ENCODE measurements at regions not wholly inside any gene's neighbourhood (a gene's known extent, or its start where the extent isn't known, plus 50 kb on each side); places are given as distances from the start of the nearest gene placed in this dataset.

- Histone ChIP-seq H2AFZ (ENCODE audit: low read length) (no peak overlapping the region), H3K79me2 (ENCODE audit: insufficient read depth, low read length) (no peaks in the 10 kb centered on the region), H3F3A (ENCODE audit: low read depth) (no peaks in the 10 kb centered on the region), H4K20me1 (ENCODE audit: insufficient read depth, low read length, poor library complexity, severe bottlenecking) (no peaks in the 10 kb centered on the region), H3K4me1 (ENCODE audit: insufficient read depth, low read length, poor library complexity, severe bottlenecking) (peaks cover 3% of the 10 kb centered on the region), H3K36me3 (ENCODE audit: insufficient read depth, low read length) (no peaks in the 10 kb centered on the region), H3K9me3 (ENCODE audit: insufficient read depth, low read depth, low read length) (no peaks in the 10 kb centered on the region), H3K9me2 (replicated peaks; ENCODE audit: low read depth, low read length) (no peaks in the 10 kb centered on the region), H3K4me3 (ENCODE audit: low read length, poor library complexity, severe bottlenecking) (no peak overlapping the region), H3K27me3 (ENCODE audit: insufficient read depth, low read length, poor library complexity, severe bottlenecking) (peaks cover 26% of the 10 kb centered on the region), H3K9ac (ENCODE audit: low read depth, low read length, poor library complexity, severe bottlenecking) (no peak overlapping the region), H3K4me2 (ENCODE audit: low read depth, low read length, poor library complexity, severe bottlenecking) (no peak overlapping the region)
- TF ChIP-seq EZH2phosphoT487 (IDR thresholded peaks at IDR 0.05; ENCODE audit: borderline replicate concordance) (no peak), CTCF (conservative IDR thresholded peaks at IDR 0.05; ENCODE audit: low read length) (no peak)
These were observed 75.2 kb upstream of the HEY2 start for GRCh38 chr6:125674230-125674629.

DNA sequence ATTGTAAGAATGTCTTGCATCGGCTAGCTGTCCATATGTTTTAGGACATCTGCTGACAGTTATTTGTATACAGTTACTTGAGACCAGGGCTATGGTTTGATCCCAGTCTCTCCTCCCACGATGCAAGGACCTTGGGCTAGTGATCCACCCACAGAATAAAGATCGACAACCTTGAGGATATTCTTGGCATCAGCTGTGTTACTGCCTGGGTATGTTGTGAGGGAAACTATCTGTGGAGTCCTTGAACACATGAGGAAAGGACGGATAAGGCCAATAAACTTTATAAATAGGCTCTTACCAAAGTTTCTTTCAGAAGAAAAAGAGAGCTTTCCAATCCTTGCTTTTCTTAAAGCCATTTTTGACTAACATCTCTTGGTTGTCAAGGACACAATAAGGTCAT is 70.8 kb upstream of the HEY2 start:
- no peak overlapping the region for H3K4me3 ChIP-seq (ENCODE audit: low read length, poor library complexity, severe bottlenecking)
- H4K20me1 ChIP-seq (ENCODE audit: insufficient read depth, low read length, poor library complexity, severe bottlenecking), result no peaks in the 10 kb centered on the region
- H3K4me2 ChIP-seq (ENCODE audit: low read depth, low read length, poor library complexity, severe bottlenecking), result no peak overlapping the region
- no peaks in the 10 kb centered on the region for H3K9me3 ChIP-seq (ENCODE audit: insufficient read depth, low read depth, low read length)
- TF ChIP-seq EZH2phosphoT487 (IDR thresholded peaks at IDR 0.05; ENCODE audit: borderline replicate concordance) (no peak), CTCF (conservative IDR thresholded peaks at IDR 0.05; ENCODE audit: low read length) (no peak)
- H3F3A ChIP-seq (ENCODE audit: low read depth), result no peaks in the 10 kb centered on the region
- H3K4me1 ChIP-seq (ENCODE audit: insufficient read depth, low read length, poor library complexity, severe bottlenecking), result peaks cover 18% of the 10 kb centered on the region
- H3K9me2 ChIP-seq (replicated peaks; ENCODE audit: low read depth, low read length), result no peaks in the 10 kb centered on the region
- H3K36me3 ChIP-seq (ENCODE audit: insufficient read depth, low read length), result no peaks in the 10 kb centered on the region
- H3K9ac ChIP-seq (ENCODE audit: low read depth, low read length, poor library complexity, severe bottlenecking), result no peak overlapping the region
- H3K27me3 ChIP-seq (ENCODE audit: insufficient read depth, low read length, poor library complexity, severe bottlenecking), result peaks cover 34% of the 10 kb centered on the region
- H3K79me2 ChIP-seq (ENCODE audit: insufficient read depth, low read length), result no peaks in the 10 kb centered on the region
- H2AFZ ChIP-seq (ENCODE audit: low read length), result no peak overlapping the region

- Histone ChIP-seq H3K27me3 (ENCODE audit: insufficient read depth, low read length, poor library complexity, severe bottlenecking) (peaks cover 34% of the 10 kb centered on the region), H3K4me2 (ENCODE audit: low read depth, low read length, poor library complexity, severe bottlenecking) (peak overlapping the region; percentile 44), H3F3A (ENCODE audit: low read depth) (no peaks in the 10 kb centered on the region), H4K20me1 (ENCODE audit: insufficient read depth, low read length, poor library complexity, severe bottlenecking) (no peaks in the 10 kb centered on the region), H3K4me3 (ENCODE audit: low read length, poor library complexity, severe bottlenecking) (no peak overlapping the region), H3K4me1 (ENCODE audit: insufficient read depth, low read length, poor library complexity, severe bottlenecking) (peaks cover 18% of the 10 kb centered on the region), H3K9me2 (replicated peaks; ENCODE audit: low read depth, low read length) (no peaks in the 10 kb centered on the region), H2AFZ (ENCODE audit: low read length) (no peak overlapping the region), H3K9ac (ENCODE audit: low read depth, low read length, poor library complexity, severe bottlenecking) (no peak overlapping the region), H3K36me3 (ENCODE audit: insufficient read depth, low read length) (no peaks in the 10 kb centered on the region), H3K79me2 (ENCODE audit: insufficient read depth, low read length) (no peaks in the 10 kb centered on the region), H3K9me3 (ENCODE audit: insufficient read depth, low read depth, low read length) (no peaks in the 10 kb centered on the region)
- TF ChIP-seq EZH2phosphoT487 (IDR thresholded peaks at IDR 0.05; ENCODE audit: borderline replicate concordance) (no peak), CTCF (conservative IDR thresholded peaks at IDR 0.05; ENCODE audit: low read length) (no peak)
These were observed 70.3 kb upstream of the HEY2 start for GRCh38 chr6:125679128-125679527.

All from Loucy (cell line).